SU-DHL-6 (cell line): ENCODE measurements at regions not wholly inside any gene's neighbourhood (a gene's known extent, or its start where the extent isn't known, plus 50 kb on each side); places are given as distances from the start of the nearest gene placed in this dataset.
"Not testable (repeated sequence)": the region's sequence is repeated elsewhere in the genome, so short reads cannot be mapped to it uniquely, and the experiment has no call there.

Source experiments
- CTCF ChIP-seq: fragments of 200-600 bp; sonication (generic); IDR thresholded peaks from one replicate; pipeline ENCODE4 v1.5.1; 2017; ENCODE audit warnings: antibody characterized with exemption, mild to moderate bottlenecking, low read length, moderate library complexity; ENCODE audit not compliant: insufficient read depth, poor library complexity, severe bottlenecking
- EZH2phosphoT487 ChIP-seq: fragments of 200-600 bp; sonication (generic), shearing (Covaris generic); conservative IDR thresholded peaks from 2 replicates; pipeline ENCODE4 v1.6.1; 2018; ENCODE audit warnings: mild to moderate bottlenecking, antibody characterized with exemption, low read length, moderate library complexity, mixed read lengths

GRCh38 chr3:193926071-193926470 lies 209.9 kb upstream of the HES1 start:
- TF ChIP-seq CTCF, EZH2phosphoT487: not testable (repeated sequence)
